CD4-positive, alpha-beta T cell treated with Interleukin-21 for 1 hour (primary cell): ENCODE measurements at regions not wholly inside any gene's neighbourhood (a gene's known extent, or its start where the extent isn't known, plus 50 kb on each side); places are given as distances from the start of the nearest gene placed in this dataset.

Experiments
- DNase-seq: peaks from one replicate; pipeline ENCODE4 v3.0.0-alpha.2; 2020

DNA sequence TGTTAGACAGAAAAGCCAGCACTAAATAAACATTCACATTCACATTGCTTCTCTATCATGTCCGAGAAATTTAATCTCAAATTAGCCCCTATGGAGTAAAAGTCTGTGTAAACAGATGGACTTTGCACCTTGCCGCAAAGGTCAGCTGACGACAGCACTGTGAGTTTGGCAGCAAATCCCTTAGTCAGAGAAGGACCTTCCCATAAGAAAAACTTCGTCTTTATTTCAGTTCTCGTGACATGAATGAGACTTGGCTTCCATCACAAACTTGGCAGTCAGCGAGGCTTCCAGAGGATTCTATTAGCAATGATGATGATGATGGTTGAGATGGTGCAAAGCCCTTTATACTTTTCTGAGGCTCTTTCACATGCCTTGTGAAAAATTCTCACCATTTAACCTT is 133.7 kb upstream of the IFNGR1 start:
- DNase-seq: no peak

DNA sequence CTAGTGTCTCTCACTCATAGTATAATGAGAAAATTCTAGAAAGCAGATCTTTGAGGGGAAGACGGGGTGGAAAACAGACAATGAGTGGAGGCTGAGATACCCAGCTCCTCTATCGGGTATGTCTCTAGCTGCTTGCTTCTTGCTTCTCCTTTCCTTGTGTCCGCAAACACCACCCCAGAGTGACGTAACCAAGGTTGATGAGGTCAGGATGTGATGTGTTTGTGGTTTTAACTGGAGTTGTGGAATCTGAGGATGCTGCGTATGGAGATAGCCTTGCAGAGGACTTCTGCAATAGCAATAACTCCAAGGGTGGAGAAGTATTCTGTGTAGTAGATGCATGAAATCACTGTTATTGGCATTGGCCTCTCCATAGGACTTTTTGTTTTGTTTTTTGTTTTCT is 132.7 kb upstream of the IFNGR1 start:
- peak; percentile 37 for DNase-seq

DNA sequence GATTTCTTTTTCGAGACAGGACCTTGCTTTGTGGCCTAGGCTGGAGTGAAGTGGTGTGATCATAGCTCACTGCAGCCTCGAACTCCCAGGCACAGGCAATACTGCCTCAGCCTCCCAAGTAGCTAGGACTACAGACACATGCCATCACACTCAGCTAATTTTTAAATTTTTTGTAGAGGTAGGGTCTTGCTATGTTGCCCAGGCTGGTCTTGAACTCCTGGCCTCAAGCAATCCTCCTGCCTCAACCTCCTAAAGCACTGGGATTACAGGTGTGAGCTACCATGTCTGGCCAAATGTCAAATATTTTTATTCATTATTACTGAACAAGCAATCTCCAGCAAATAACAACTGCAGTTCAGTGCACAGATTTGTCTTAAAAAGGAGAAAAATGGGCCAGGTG is 131.7 kb upstream of the IFNGR1 start:
- no peak for DNase-seq

DNA sequence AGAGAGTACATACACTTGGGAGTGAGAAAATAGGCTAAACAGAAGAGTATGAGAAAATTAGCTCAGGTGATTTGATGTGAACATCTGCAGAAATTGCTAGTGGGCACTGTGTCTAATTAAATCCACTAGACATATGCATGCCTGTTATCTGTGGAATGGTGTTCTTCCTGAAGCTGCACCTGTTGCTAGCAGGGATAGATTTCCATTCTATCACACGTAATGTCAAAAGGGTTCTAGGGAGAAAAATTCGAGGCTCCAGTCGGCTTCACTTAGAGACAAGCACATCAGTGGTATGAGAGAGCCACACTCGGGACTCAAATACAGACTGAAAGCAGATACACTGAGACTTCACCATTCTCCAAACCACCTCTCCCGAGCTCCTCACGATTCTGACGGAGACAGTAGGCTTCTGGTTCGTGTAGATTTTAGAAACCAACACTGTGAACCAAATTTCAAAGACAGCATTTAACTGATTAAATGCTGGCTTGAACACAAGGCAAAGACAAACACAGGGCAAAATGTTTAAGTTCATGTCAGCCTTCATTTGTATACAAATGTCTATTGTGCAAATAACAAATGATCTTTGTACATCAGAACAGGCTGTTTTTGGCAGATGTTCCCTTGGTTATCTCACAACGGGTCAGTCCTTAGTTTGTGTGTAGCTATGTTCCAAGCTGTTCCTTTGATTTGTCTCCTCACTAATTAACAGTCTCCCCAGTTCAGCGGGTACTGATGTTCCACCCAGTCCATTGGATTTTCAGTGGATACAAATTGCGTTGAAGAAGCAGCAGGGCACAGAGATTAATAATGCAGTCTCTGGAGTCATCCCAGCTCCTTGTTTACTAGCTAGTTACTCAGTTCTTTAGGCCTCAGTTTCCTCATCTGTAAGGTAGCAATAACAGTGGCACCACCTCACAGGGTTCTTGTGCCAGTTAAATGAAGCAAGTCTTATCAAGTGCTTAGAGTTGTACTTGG is 131.0 kb upstream of the IFNGR1 start:
- DNase-seq: no peak

DNA sequence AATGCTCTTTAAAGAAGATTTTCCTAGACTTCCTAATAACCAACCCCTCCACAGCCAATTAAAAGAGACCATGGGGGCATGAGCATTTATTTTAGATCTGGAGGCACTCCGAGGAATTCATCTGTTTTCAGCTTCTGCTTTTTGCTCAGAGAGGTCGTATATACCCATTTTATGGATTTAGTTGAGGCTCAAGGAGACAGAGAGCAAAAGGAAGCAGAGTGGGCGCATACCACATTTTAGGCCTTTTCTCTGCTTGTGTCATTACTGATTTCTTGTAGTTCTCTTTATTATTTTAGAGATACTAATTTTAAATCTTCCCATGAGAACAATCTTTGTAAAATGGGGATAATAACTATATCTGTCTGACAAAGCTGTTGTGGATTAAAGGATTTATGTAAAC is 129.6 kb upstream of the IFNGR1 start:
- DNase-seq: no peak

DNA sequence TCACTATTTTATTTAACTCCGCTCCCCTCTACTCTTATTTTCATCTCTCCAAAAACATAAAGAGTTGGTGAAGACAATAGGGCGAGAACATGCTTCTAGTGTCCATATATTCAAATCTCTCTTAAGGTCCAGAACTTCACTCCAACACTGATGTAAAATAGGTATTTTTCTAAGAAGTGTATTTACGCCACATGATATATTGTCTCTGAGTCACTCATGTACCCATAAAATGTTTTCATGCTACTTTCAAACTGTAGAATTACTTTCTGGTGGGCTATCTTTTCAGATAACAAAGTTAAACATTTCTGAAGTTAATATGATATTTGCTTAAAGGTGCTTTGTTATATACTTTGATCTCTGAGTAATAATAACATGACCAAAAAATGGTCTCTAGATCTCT is 124.1 kb upstream of the IFNGR1 start:
- no peak for DNase-seq

DNA sequence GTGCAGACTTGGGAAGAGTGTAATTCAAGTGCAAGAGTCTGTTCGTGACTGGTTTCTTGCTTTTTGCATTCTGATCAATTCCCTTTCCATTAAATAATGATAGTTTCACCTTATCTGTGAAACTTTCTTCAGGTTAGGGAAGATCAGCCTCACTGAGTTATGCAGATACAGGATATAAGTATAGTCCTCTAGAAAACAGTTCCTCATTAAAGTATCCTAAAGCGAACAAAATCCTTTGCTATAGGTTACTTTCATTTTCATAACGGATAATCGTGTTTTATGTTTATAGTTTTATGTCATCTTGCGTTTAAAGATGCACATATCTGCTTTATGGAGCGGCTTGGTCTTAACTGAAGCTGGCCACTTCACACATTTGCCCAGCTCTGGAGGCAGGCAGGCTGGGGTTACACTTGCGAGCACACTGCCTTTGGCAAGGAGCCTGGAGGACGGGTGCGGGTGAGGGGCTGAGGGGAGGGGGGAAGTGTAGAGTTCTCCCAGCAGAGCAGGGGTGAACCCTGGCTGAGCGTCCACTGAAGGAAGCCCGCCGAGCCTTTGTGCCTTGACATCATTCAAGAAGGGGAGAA is 123.5 kb upstream of the IFNGR1 start:
- no peak for DNase-seq

DNA sequence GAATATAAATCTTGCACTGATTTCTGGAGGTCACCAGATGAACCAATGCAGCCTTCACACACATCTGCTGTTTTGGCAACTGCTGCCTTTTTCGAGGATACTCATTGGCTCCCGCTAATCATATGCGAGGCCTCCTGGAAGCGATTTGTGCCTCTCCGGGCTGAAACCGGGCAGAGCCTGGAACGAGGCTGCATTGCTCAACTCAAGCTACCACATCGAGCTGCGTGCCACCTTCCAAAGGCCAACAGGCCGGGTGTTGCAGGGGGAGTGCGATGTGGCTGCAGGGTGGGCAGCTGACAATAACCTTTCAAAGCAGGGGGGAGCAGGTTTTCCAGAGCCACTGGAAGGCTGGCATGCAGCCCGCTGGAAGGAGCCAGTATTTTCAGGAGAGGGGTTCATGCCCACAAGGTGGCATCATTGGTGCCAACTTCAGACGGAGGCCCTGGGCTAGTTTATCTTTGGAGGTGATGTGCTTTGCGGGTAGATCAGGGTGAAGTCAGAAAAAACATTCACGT is 122.6 kb upstream of the IFNGR1 start:
- peak; percentile 80 for DNase-seq

DNA sequence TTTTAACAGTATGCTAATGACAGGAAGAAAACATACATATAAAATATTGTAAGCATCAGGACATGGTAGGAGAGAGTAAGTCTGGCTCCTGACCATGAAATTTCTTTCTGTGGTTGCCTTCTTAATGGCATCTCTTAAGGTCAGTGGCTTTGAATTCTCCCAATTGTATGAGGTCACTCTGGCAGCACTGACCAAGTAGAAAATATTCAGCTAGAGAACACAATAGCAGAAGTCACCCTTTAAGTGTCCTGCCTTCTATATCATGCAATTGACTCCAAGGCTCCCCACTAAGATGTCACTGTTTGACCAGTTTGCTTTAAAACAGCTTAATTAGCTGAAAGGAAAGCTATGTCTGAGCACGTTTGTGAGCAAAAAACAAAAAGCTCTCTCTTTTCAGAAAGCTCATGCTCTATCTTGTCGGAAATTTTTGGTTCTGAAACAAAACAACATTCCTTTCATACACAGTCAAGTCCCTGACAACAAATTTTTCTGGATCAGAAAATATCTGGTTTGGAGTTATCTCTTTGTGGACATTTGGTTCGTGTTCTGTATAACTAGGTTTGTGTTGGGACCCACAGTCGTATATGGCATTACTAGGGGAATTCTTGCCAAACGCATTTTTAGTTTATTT is 120.9 kb upstream of the IFNGR1 start:
- no peak for DNase-seq

DNA sequence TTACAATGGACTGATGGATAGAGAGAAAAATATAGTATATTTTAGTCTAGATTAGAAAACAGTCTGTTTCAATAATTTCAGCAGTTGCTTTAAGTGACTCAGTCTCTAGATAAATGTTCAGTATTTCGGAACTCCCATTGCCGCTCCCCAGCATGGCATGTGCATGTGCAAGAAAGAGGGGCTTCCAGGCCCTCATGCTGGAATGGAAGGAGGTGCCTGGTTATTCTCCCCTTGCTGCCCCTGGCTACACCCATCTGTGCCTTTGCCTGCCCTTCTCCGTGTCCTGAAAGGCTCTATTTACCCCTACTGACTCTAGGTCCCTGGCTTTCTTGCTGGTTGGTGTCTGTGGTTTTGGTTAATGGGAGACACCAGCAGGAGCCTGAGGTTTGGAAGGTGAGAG is 115.7 kb upstream of the IFNGR1 start:
- DNase-seq: no peak

DNA sequence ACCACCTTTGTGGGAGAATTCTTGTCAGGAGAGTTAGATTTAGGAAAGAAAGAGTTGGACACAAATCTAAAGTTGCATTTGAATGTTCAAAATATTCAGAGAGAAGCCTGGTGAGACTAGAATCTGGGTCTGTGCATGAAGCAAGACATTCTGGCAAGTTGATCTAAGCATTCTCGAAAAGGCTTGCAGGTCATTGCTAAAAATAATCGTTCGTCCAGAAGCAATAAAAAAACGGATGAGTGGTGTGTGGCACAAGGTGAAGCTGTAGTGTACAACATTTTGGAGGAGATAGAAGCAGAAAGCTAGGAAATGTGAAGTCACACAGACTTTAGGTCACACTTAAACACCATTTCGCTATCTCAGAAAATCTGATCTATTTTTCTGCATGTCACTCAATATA is 114.9 kb upstream of the IFNGR1 start:
- no peak for DNase-seq

DNA sequence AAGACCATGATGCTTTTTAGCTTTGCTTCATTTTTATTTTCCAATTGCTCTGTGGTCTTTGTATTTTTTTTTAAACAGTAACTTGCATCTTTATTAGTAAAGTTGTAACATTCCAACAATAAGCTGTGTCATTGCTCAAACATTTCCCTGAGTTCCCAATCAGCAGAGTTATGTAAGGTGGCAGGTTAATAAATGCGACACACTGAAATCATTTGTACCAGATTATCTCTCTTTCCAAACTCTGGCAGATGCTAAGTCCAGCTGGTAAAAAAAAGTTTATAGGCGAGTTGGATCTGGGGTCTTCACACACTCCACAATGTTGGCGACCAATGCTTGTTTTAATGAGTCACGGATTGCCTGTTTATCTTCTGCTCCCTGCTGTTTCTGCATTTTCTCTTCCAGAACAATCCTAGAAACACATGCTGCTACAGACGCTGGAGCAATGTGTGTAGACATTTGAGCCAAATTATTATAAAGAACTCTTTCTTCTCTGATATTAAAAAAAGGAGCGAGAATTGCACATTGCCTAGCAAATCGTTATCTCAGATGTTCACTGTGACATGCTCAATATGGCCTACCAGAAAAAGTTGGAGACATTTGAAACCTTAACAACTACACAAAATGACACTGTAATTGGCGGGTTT is 113.6 kb upstream of the IFNGR1 start:
- DNase-seq: no peak

DNA sequence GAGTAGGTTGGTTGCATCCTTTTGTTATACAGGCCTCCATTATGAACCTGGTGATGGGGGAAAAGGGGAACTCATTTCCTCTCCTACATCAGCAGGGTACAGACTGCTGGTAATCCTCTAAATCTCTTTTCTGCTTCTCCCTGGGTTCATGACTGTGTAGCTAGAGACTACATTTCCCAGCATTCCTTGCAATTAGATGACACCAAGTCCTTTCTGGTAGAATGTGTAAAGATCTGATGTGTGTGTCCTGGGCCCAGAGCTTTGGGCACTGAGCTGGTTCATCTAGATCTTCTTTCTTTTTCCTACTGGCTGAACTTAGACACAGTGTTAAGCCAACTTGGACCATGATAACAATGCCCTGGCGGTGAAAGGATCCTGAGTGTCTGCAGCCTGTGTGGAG is 104.7 kb upstream of the IFNGR1 start:
- no peak for DNase-seq

DNA sequence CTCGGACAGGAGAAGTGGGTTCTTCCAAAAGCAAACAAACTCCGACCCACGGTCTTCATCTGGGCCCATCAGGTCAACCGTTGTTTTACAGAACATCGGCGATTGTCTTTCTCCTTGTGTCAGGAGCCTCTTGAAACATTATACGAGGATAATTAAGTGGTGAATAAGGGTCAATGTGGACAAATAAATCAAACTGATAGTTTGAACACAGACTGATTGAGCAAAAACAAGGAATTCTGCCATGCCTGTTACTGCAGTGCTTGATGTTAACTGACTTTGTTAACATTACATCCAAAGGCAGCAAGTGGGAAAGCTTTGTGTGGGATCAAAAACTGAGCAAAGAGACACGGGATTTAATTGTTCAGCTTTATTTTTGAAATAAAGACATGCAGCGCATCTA is 101.1 kb upstream of the IFNGR1 start:
- DNase-seq: no peak

DNA sequence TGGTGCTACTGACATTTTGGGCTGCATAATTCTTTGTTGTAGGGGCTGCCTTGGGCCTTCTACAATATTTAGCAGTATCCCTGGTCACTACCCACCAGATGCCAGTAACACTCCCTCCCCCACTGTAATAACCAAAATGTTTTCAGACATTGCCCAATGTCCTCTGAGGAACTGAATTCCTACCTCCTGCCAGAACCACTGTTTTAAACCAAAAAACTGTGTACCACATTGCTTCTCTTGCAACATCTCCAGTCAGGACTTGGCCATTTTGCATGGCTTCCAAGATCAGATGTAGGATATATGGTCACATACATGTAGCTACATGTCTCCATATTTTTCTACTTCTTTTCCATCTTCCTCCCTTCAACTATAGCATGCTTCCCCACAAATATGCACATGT is 97.4 kb upstream of the IFNGR1 start:
- DNase-seq: no peak

DNA sequence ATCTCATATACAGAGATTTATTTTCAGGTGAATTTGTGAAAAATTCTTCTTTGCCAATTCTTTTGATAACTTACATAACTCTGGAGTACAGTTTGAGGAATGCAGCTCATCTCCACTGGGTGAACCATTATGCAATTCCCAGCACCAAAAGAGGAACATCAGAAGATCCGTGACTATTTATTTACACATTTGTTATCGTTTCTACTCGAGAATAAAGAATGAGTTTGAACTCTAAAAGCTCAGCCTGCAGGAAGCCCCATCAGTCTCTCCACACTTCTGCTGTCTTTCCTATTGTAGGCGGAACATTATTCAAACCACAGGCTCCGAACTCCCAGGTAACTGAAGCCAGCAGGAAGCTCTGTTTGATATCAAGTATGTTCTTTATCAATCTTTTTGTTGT is 95.9 kb upstream of the IFNGR1 start:
- DNase-seq: no peak

DNA sequence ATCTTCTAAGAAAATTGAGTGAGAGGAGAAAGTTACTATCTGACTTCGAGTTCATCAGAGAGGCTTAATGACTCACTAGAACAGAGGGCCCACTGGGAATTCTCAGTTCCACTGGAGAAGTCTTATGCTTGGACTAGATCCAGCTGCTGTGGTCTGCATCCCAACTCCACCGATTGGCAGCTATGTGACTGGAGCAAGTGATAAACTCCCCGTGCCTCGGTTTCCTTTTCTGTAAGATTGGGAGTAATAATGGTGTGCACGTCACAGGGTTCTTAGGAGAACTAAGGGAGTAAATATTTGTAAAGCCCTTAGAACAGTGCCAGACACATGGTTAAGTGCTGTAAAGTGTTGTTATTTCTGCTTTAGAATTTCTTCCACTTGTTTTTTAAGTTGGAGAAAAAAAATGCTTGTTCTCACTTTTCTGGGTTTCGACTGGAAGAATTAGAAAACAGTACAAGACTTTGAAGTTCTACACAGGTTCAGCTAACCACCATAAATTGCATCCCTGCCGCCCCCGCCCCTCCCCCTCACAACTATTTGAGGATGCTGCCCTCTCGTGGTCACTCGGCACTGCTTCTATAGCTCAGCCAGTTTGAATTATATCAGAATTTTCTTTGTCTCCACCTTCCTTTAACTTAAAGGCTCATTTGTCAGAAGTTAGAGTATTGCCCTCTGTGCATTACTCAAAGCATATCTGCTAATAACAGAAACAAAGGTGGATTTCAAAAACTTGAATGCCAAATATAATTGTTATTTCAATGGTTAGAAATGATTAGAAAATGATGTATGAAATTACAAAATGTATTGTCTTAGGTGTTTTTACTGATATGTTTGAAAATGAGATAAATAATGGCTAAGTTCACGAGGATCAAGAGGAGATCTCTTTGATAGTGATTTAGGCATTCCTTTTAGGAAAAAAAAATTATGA is 95.0 kb upstream of the IFNGR1 start:
- peak; percentile 67 for DNase-seq

DNA sequence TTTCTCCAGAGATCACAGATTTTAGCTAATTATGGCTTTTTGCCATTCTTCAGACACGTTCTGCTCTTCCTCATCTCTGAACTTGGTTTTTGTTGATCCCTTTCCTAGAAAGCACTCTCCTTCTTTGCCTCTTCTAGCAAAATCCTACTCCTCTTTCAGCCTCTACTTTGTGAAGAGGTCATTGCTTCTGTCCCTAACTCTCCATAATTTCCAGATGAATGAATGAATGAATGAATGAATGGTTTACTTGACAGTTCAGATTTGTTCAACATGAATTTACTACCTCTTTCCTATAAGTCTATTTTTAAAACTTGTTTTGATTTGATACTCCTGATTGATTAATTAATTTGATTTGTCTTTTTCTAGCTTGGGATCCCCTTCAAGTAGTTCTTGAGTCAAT is 94.0 kb upstream of the IFNGR1 start:
- DNase-seq: no peak

DNA sequence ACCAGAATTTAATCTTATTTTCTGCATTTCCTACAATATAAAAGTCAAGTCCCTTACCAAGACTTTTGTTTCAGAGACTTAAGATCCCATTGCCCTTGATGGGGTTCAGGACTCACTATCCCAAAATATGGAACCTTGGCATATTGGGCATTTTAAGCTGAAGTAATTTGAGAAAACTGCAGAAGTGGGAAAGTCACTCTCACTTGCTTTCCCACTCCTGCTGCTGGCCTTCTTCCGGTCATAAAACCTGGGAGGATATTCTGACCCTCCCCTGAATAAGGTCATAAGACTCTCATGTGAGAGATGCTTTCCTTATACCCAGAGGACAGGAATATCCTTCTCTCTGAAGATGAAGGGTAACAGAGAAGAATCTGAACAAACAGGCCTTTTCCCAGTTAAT is 92.8 kb upstream of the IFNGR1 start:
- no peak for DNase-seq

DNA sequence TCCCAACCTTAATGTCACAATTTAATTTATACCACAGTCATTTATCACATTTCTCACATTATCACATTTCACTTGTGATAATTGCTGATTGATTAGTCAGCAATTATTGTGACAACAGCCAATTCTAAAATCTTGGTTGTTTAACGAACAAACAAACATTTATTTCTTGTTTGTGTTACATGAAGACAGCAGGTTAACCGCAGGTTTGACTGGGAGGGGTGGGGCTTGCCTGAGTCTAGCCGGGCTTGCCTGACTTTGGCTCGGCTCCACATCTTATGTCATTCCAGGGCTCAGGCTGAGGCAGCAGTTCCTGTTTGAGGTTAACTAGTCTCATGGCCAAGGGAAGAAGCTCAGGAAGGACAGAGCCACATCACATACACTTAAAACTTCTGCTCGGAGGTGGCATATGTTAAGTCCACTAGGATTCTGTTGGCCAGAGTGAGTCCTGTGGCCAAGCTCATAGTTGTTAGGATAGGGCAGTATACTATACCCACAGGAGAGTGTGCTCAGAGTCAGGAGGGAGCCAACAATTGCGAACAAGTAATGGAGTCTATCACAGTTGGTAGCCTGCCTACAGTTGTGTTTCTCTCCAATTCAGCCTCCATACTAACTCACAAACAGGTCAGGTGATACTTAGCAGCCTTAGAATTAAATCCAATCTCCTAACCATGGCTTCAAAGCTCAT is 90.0 kb upstream of the IFNGR1 start:
- DNase-seq: peak; percentile 26

DNA sequence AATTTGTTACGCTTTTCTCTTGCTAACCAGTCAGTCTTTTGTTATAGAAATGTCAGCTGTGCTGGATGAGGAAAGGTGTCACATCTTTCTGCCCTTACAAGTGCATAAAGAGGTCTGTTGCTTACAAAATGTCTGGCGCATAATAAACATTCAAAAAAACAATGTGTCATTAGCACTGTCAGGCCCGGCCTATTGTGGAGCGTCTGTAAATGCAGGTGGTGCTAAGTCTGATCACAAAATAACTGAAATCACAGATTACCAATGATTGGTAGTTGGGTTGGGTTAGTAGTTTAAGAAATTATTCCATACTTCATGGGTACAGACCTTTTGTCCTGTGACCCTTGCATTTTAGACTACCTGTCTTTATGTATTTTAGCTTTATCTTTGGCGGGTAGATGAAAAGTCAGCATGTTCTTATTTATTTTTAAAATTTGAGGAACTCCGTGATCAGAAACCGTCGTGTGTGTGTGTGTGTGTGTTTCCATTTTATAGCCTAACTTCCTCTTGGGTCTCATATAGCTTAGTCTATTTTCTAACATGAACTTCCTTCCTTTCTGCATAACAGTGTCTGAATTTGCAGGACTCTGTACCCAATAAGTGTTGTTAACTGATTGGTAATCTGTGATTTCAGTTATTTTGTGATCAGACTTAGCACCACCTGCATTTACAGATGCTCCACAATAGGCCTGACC is 88.1 kb upstream of the IFNGR1 start:
- DNase-seq: no peak
